ENCODE measurements at regions not wholly inside any gene's neighbourhood (a gene's known extent, or its start where the extent isn't known, plus 50 kb on each side); places are given as distances from the start of the nearest gene placed in this dataset.
"Not testable (repeated sequence)": the region's sequence is repeated elsewhere in the genome, so short reads cannot be mapped to it uniquely, and the experiment has no call there.

DNA sequence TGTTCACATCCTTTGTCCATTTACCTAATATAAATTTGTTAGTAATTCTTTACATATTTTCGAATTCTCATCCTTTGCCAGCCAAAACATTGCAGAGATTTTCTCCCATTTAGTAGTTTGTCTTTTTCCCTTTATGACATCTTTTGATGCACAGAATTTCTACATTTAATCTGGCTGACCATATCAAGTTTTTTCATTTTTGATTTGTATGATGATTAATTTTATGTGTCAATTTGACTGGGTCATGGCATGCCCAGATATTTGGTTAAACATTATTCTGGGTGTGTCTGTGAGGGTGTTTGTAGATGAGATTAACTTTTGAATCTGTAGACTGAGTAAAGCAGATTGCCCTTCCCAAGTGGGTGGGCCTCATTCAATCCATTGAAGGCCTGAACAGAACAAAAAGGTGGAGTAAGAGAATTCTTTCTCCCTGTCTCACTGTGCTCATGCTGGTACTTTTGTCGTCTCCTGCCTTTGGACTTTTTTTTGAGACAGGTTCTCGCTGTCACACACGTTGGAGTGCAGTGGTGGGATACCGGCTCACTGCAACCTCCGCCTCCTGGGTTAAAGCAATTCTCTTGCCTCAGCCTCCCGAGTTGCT is 72.1 kb upstream of the EPB41L1 start:
- DNase-seq, result no peak

DNA sequence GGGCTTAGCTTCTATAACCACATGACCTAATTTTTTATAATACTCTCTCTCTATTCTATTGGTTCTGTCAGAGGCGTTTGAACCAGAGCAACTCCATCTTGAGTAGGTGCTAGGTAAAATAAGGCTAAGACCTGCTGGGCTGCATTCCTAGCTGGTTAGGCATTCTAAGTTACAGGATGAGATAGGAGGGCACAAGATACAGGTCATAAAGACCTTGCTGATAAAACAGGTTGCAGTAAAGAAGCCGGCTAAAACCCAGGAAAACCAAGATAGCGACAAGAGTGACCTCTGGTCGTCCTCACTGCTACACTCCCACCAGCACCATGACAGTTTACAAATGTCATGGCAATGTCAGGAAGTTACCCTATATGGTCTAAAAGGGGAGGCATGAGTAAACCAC is 71.3 kb upstream of the EPB41L1 start:
- not testable (repeated sequence) for DNase-seq

DNA sequence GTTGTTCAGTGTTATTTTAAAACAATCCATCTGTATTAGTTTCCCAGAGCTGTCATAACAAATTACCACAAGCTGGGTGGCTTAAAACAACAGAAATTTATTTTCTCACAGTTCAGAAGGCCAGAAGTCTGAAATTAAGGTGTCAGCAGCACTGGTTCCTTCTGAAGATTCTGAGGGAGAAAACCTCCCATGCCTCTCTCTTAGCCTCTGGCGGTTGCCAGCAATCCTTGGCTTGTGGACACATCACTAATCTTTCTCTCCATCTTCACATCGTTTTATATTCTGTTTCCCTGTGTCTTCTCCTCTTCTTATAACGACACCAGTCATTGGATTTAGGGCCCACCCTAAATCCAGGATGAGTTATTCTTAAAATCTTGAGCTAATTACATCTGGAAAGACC is 70.2 kb upstream of the EPB41L1 start:
- DNase-seq, result no peak

DNA sequence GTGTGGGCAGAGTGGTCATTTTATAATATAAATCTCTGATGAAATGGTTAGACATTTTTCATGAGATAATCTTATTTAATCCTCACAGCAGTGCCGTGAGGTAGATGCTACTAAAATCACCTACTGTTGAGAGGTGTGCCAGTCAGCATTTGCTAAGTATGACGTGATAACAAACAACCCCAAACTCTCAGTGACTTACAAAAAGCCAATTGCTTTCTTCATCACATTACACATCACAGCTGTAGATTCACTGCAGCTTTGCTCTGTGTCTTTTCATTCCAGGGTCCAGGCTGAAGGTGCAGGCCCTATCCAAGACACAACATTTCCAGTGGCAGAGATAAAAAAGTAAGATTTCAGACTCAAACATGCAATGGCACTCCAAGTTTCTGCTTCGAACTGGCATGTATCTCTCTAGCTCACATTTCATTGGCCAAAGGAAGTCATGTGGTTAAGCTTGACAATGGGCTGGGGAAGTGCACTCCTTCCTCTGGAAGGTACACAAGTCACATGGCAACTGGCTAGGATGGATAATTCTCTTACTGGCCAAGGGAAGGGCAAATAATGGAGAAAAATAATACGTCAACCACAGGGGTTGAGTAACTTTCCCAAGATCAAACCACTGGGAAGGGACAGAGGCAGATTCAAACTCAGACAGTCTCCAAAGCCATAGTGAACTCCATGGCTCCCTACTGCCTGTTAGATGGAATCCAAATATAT is 69.5 kb upstream of the EPB41L1 start:
- DNase-seq, result no peak

DNA sequence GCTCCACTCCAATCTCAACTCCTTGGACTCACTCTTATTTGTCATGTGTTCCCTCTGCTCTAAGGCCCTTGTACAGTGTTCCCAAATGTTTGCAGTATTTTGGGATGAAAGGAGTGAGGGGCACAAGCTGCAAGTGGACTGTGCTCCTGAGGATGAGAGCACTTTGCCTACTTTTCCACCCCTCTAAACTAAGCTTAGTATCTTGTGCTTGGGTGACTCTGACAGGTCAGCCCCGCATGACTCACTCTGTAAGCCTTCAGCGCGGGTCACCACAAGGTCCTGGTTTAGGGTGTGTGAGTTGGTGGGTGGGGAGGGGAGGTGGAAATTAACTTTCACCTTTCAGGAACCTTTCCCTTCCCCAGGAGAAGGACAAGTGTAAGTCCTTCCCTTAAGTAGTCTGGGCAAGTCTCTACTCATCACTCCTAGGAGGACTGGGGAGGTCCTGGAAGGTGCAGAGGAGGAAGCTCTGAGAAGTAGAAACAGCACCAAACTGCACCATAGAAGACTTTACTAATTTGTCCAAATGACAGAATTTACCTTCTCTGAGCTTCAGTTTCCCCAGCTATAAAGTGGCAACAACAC is 68.8 kb upstream of the EPB41L1 start:
- DNase-seq, result no peak

DNA sequence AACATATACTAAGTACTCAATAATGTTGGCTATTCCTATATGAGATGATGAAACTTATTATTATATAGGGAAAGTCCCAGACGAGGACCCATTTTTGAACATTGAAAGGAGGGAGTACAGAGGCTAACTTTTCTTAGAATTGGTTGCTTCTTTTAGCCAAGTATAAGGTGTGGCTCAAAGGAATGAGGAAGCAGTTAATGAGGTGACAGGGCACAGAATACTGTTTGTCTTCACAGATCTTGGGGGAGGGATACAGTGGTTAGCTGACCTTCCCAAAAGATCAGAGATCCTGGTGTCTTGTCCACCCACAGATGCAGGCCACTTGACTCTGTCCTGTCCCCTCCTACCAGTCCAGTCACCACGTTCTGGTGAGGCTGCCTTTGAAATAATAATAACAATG is 67.8 kb upstream of the EPB41L1 start:
- DNase-seq, result no peak

DNA sequence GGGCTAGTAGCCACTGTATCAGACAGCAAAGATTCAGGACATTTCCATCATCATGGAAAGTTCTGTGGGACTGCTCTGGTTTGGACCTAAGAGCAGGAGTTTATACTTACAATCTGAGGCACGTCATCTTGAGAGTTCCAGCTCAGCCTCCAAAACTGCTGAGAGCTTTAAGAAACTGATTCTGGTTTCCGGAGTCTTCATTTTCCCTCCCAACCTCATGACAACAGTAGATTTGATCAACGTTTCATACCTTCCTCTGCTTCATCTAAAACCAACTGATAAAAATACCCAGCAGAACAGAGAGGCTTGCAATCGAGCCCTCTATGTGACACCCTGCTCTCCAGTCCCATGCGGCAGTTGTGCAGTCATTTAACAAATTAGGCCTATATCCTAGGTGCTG is 64.3 kb upstream of the EPB41L1 start:
- no peak for DNase-seq

DNA sequence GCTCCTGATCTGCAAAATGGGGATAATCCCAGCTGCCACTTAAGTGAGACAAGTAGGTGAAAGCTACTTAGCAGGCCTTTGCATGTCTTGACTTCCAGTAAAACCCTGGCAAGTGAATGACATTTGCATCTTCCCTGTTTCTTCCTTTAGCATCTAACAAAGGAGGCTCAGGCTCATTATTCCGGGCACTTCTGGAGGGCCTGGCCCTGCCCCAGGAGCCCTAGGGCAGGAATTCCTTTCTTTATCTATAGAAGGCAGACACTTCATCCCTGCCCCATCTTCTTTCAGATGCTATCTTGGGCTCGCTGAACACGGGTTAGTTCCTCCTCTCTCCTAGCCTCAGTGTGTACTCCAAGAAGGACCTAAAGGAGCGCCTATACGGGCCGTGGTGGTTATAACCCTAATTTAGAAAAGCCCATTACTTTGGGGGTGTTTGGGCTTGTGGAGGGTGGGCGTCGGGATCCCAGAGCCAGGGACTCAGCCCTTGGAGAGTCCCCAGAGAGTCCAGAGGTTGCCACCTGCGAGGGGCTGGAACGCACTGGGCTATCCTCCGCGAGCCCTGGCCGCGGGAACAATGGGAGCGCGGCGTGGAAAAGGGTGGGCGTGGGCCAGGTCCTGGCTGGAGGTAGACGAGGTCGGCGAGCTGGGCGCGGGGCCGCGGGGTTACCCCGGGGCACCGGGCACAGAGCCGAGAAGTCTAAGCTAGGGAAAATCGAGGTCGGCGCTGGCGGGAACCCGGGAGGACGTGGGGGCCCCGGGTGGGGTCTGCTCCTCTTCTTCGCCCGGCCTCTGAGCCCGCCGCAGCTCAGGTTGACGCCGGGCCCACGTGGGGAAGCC is 62.8 kb upstream of the EPB41L1 start:
- DNase-seq, result no peak

DNA sequence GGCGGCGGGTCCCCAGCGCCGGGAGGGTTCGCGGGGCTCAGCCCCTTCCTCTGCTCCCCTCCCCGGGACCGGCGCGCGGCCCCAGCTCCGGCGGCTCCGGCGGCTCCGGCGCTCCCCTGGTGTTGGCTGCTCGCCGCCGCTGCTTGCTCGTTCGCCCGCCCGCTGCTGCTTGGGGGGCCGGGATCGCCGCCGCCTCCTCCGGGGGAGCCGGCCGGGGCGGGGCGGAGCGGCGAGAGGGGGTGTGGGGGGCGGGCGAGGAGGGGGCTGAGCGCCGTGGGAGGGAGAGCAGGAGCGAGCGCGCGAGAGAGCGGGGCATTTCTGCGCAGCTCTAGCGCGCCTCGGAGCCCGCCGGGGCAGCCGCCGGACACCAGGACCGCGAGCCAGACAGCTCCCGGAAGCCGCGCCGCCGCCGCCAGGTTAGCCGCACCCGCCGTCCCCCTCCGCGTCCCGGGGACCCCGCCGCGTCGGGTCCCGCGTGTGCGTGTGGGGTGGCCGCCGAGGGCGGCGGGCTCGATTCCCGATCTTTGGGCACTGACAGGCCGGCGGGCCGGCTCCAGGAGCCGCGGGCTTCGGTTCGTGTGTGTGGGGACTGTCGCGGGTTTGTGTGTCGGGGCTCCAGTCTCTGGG is 62.0 kb upstream of the EPB41L1 start:
- DNase-seq, result peak; percentile 58

DNA sequence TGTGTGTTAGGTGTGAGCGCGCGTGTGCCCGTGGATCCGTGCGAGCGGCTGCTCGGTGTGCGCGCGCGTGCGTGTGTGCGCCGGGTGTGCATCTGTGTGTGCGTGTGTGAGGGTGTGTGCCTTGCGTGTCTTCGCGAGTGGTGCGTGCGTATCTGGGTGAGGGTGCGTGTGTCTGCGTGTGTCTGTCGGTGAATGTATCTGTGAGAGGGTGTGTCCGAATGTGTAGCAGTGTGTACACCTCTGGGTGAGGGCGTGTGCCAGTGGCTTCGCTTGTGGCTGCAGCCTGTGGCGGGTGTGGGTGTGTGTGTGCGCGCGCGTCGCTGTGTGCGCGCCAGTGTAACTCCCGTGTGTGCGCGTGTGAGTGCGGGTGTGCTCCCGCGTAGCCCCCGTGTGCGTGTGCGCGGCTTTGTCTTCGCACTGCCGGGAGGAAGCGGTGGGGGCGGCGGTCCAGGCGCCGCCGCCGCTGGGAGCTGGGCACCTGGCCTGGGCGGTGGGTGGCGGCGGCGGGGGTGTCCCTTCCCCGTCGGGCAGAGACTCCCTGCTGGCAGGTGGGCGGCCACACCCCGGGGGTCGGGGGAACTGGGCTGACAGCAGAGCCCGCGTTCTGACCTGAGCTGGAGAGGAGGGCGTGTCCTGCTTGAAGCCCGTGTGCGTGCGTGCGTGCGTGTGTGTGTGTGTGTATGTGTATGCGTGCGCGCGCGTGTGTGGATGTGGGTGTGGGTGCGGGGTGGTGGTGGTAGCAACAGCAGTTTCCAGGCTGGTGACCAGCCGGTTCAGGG is 61.3 kb upstream of the EPB41L1 start:
- peak; percentile 59 for DNase-seq

DNA sequence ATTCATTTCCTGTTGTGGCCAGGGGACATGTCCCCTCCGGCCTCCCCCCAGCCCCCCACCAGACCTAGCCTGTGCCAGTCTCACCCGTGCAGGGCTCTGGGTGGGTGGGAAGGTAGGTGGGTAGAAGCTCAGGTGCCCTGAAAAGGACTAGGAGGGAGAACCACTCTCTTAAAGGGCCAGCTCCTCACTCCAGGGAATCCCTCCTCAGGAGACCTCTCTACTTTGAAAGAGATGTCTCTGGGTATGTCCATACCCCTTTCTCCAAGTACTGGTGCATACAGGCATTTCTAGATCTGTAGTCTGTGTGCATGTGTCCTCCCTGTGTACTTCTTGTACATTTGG is 60.8 kb upstream of the EPB41L1 start:
- no peak for DNase-seq

DNA sequence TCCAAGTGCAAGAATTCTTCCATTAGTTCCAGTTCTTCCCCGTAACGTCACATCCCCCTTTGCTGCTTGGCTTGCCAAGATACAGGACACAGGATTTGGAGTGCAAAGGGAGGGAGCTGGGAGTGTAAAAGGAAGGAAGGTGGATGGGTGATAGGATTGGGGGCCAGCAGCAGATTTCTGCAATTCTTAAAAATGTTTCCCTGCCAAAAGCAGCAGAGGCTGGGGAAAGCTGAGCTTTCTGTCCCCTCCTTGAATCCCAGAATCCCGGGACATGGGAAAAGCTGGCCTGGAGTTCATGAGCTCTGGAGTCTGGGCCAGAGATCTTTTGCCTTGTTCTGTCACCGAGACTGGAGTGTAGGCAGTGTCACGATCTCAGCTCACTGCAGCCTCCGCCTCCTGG is 60.0 kb upstream of the EPB41L1 start:
- DNase-seq, result no peak

DNA sequence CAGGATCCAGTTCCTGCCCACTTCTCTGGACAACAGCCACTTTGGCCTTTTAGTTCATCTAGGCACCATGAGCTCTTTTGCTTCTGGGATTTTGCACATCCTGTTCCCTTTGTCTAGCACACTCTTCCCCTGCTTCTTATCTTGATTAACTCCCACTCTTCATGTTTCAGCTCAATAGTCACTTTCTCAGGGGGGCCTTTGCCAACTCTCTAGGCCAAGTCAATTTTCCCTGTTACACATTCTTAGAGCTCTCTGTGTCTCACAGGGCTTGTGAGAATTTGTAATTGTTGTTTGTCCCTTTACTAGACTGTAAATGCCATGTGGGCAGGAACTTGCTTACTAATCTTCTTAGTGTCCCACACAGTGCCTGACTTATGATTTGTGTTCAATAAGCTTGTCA is 58.1 kb upstream of the EPB41L1 start:
- no peak for DNase-seq

DNA sequence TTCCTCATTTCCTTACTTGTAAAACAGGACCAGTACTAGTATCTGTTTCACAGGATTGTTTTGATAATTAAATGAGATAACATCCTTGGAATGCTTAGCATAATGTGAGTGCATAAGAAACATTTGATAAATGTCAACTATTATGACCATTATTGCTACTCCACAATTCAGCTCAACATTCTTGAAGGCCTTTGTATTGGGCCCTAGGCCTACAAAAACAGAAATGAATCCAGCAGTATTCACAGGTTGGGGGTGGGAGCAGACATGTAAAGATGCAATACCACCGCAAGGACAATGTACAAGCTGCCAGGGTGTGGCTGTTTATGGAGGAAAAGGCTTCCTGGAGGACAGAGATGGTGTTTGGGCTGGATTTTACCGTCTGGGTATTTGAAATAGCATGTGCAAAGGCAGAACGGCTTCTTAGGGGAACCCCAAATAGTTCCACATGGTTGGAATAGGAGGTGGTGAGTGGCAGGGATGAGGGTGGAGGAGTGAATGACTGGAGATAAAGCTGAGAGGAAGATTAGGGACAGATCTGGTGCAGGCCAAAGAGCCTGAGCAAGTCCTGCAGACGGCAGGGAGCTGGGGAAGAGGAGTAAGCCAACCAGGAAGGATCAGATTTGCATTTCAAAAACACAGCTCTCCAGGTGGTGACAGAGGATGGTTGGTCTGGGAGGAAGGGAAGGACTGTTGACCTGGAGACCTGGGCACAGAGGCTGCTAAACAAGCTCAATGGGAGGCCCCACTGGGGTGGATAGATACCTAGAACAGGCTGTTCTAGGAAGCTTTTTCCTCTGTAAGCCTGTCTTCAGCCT is 57.0 kb upstream of the EPB41L1 start:
- DNase-seq, result no peak

DNA sequence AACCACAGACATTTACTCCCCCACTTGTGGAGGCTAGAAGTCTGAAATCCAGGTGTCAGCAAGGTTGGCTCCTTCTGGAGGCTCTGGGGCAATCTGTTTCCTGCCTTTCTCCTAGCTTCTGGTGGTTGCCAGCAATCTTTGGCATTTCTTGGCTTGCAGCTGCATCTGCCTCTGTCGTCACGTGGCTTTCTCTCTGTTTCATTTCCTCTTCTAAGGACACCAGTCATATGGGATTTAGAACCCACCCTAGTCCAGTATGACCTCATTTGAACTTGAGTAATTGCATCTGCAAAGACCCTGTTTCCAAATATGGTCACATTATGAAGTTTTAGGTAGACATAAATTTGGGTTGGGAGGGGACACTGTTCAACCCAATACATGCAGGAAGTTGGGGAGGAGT is 56.2 kb upstream of the EPB41L1 start:
- no peak for DNase-seq

DNA sequence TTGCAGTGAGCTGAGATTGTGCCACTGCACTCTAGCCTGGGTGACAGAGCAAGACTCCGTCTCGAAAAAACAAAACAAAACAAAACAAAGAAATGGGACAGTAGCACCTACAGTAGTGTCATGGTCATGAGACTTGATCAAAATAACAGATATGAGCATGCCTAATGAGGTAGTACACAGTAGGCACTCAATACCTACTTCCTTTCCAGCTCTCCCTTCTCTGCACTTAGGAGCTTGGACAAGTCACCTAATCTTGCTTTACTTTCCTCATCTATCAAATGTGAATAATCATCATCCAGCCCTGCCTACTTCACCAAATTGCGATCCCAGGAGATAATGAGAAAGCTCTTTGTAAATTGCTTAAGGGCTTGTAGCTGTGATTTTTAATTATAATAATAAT is 55.4 kb upstream of the EPB41L1 start:
- no peak for DNase-seq

DNA sequence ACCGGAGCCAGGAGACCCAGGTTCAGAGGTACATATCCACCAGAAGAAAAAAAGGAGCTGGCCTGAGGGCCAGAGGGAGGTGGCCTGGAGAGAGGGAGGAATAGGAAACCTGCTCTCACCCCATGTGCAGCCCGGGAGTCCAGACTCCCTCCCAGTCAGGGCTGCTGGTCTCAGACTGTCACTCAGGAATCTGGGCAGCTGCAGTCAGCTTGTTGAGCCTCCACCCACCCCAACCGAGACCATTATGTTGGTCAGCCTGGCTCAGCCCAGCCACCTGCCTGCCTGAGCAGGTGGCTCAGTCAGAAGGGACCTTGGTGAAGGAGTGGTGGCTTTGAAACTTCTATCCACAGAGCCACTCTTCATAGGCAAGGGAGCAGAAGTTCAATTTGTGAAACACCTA is 53.3 kb upstream of the EPB41L1 start:
- no peak for DNase-seq

DNA sequence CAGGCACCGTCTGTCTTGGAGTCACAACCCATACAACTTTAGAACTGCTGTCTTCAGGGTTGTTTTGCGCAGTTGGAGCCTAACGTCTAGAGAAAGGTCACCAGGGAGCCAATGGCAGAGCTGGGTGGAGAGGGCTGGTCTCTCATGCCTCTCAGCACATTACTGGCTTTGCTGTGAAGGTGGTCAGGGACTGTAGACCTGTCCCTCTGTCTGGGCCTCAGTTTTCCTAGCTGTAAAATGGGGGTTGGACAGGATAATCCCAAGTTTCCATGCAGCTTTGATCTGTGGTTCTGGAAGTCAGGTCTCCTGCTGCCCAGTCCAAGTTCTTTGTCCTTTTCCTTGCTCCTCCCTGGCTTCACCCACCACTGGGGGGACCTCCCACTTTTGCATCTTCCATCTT is 52.2 kb upstream of the EPB41L1 start:
- DNase-seq, result no peak

DNA sequence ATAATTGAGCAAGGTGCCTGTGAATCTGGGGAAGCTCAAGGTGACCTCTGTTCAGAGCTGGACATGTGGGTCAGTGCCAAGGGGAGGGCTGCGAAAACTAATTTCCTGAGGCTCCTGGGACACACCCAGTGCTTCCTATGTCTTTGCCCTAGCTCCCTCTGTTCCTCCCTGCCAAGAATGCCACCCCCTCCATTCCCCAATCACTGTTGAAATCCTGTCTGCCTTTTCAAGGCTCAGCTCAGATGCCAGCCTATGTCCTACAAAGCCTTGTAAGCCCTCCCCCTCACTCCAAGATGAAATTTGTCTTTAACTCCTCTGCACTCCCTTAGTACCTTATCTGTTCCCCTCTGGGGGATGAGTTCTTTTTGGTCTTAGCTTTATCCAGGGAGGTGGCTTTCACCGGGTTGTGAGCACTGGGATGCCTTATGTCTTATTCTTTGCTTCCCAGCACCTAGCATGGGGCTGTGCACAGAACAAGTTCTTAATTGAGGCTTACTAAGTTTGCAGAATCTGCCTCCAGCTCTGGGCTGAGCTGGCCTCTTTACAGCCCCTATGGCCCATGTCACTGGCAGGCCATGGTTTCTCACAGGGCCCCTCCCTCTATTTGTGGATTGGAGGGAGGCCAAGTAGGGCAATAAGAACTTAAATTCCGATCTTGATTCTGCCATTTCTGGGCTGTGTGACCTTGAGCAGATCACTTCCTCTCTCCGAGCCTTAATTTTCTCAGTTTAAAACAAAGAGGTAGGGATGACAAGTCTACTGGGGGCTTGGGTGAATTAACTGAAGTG is 51.5 kb upstream of the EPB41L1 start:
- no peak for DNase-seq

DNA sequence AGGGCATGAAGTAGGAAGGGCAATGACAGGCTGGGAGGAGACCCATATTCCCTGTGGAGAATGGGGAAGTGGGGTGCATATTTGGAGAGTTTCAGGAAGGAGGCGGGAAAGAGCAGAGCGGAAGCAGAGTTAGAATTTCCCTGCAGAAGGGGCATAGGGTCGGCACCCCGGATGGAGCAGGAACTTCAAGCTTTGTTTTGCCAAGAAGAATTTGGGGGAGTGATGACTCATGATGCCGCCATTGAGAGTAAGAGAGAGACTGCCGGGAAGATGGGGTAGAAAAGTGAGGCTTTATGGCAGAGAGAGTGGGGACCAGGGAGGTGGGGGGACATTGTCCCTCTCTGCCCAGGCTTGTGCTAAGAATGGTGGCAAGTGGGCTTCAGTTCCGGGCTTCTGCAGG is 50.3 kb upstream of the EPB41L1 start:
- no peak for DNase-seq

Data from activated CD8-positive, alpha-beta memory T cell treated with anti-CD3 and anti-CD28 coated beads, Interleukin-2, amount 50 U/mL, for 48 hours (primary cell).